ENCODE measurements at regions not wholly inside any gene's neighbourhood (a gene's known extent, or its start where the extent isn't known, plus 50 kb on each side); places are given as distances from the start of the nearest gene placed in this dataset.

DNA sequence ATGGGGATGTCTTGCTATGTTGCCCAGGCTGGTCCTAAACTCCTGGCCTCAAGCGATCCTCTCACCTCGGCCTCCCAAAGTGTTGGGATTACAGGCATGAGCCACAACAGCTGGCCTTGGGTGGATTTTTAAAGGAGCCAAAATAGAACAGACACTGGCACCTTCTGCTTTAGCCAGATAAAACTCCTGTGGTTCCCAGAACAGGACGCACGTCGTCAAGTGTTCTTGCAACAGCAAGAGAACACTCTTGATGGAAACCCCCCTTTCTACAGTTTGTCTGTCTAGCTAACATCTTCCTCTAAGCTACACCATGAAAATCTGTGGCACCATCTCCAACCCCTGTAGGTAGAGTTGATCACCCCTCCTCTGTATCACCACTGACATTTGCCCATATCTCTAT is 122.6 kb downstream of the NPIPB5 start:
- H3K4me3 Mint-ChIP-seq: no peak overlapping the region
- H3K27me3 Mint-ChIP-seq: peaks cover 6 to 18% (median 8%) of the 10 kb centered on the region in 5 donors
- peaks cover 0 to 8% (median 0%) of the 10 kb centered on the region in 3 experiments for H3K9me3 ChIP-seq (ENCODE audit: control insufficient read depth in 2 of 3, low read length in 3 of 3)
- no peak for ATAC-seq
- H3K36me3 ChIP-seq (ENCODE audit: control insufficient read depth in 2 of 3, insufficient read depth in 3 of 3, low read length in 3 of 3): no peaks in the 10 kb centered on the region
- no peaks in the 10 kb centered on the region for H3K4me1 Mint-ChIP-seq
- H3K9me3 Mint-ChIP-seq: no peaks in the 10 kb centered on the region
- H3K27ac ChIP-seq (ENCODE audit: low read depth, low read length): no peak overlapping the region
- H3K27me3 ChIP-seq (ENCODE audit: control insufficient read depth in 2 of 2, insufficient read depth in 2 of 2, low read length in 2 of 2): no peaks in the 10 kb centered on the region
- H3K27ac Mint-ChIP-seq: no peak overlapping the region
- H3K4me3 ChIP-seq (ENCODE audit: low read length): no peak overlapping the region
- DNase-seq: no peak
- no peaks in the 10 kb centered on the region for H3K4me1 ChIP-seq (ENCODE audit: control insufficient read depth in 2 of 2, insufficient read depth in 2 of 2, low read length in 2 of 2)
- H3K36me3 Mint-ChIP-seq: no peaks in the 10 kb centered on the region
- CTCF ChIA-PET: no interaction called here
- intact Hi-C loops (cut with micrococcal nuclease): no loop called here
- POLR2A ChIA-PET: no interaction called here

- no peak overlapping the region for H3K27ac Mint-ChIP-seq
Observed at GRCh38 chr16:22633799-22634198, 123.1 kb downstream of the NPIPB5 start.

GRCh38 chr16:22634954-22635353 is 124.3 kb downstream of the NPIPB5 start:
- no peaks in the 10 kb centered on the region for H3K36me3 Mint-ChIP-seq
- ChIA-PET POLR2A (no interaction called here), CTCF (interaction anchor here (0.5 kb wide), 1 partner anchor 600 kb away, joined by 3 read pairs; no protein-coding TSS in a partner anchor)

More at GRCh38 chr16:22633799-22634198, 123.1 kb downstream of the NPIPB5 start:
- Histone ChIP-seq H3K36me3 (ENCODE audit: control insufficient read depth in 2 of 3, insufficient read depth in 3 of 3, low read length in 3 of 3) (no peaks in the 10 kb centered on the region), H3K4me1 (ENCODE audit: control insufficient read depth in 2 of 2, insufficient read depth in 2 of 2, low read length in 2 of 2) (no peaks in the 10 kb centered on the region), H3K27ac (ENCODE audit: low read depth, low read length) (no peak overlapping the region), H3K9me3 (ENCODE audit: control insufficient read depth in 2 of 3, low read length in 3 of 3) (peaks cover 0 to 8% (median 0%) of the 10 kb centered on the region in 3 experiments), H3K4me3 (ENCODE audit: low read length) (no peak overlapping the region), H3K27me3 (ENCODE audit: control insufficient read depth in 2 of 2, insufficient read depth in 2 of 2, low read length in 2 of 2) (no peaks in the 10 kb centered on the region)
- intact Hi-C loops (cut with micrococcal nuclease): no loop called here
- POLR2A ChIA-PET: no interaction called here
- Mint-ChIP-seq H3K27me3 (peaks cover 6 to 18% (median 8%) of the 10 kb centered on the region in 5 donors), H3K36me3 (no peaks in the 10 kb centered on the region), H3K4me3 (no peak overlapping the region), H3K9me3 (no peaks in the 10 kb centered on the region), H3K4me1 (no peaks in the 10 kb centered on the region)
- CTCF ChIA-PET: no interaction called here
- DNase-seq (no peak), ATAC-seq (no peak)

GRCh38 chr16:22635357-22635761 is 124.7 kb downstream of the NPIPB5 start:
- CTCF ChIA-PET: no interaction called here
- POLR2A ChIA-PET: no interaction called here
- Mint-ChIP-seq H3K4me1 (no peaks in the 10 kb centered on the region), H3K27me3 (peaks cover 6 to 18% (median 8%) of the 10 kb centered on the region in 5 donors), H3K4me3 (no peak overlapping the region), H3K36me3 (no peaks in the 10 kb centered on the region), H3K27ac (no peak overlapping the region), H3K9me3 (no peaks in the 10 kb centered on the region)
- Histone ChIP-seq H3K27me3 (ENCODE audit: control insufficient read depth in 2 of 2, insufficient read depth in 2 of 2, low read length in 2 of 2) (no peaks in the 10 kb centered on the region), H3K27ac (ENCODE audit: low read depth, low read length) (no peak overlapping the region), H3K9me3 (ENCODE audit: control insufficient read depth in 2 of 3, low read length in 3 of 3) (peaks cover 0 to 8% (median 0%) of the 10 kb centered on the region in 3 experiments), H3K36me3 (ENCODE audit: control insufficient read depth in 2 of 3, insufficient read depth in 3 of 3, low read length in 3 of 3) (no peaks in the 10 kb centered on the region), H3K4me3 (ENCODE audit: low read length) (no peak overlapping the region), H3K4me1 (ENCODE audit: control insufficient read depth in 2 of 2, insufficient read depth in 2 of 2, low read length in 2 of 2) (no peaks in the 10 kb centered on the region)
- intact Hi-C loops (cut with micrococcal nuclease): no loop called here
- DNase-seq: no peak
- ATAC-seq: no peak

More at GRCh38 chr16:22634954-22635353, 124.3 kb downstream of the NPIPB5 start:
- no peak overlapping the region for H3K27ac ChIP-seq (ENCODE audit: low read depth, low read length)
- intact Hi-C loops (cut with micrococcal nuclease): no loop called here
- H3K4me3 ChIP-seq (ENCODE audit: low read length): no peak overlapping the region
- H3K4me1 Mint-ChIP-seq: no peaks in the 10 kb centered on the region
- H3K4me3 Mint-ChIP-seq: no peak overlapping the region
- no peak for ATAC-seq
- H3K9me3 ChIP-seq (ENCODE audit: control insufficient read depth in 2 of 3, low read length in 3 of 3): peaks cover 0 to 8% (median 0%) of the 10 kb centered on the region in 3 experiments
- H3K9me3 Mint-ChIP-seq: no peaks in the 10 kb centered on the region
- no peaks in the 10 kb centered on the region for H3K36me3 ChIP-seq (ENCODE audit: control insufficient read depth in 2 of 3, insufficient read depth in 3 of 3, low read length in 3 of 3)
- no peaks in the 10 kb centered on the region for H3K4me1 ChIP-seq (ENCODE audit: control insufficient read depth in 2 of 2, insufficient read depth in 2 of 2, low read length in 2 of 2)
- H3K27me3 ChIP-seq (ENCODE audit: control insufficient read depth in 2 of 2, insufficient read depth in 2 of 2, low read length in 2 of 2): no peaks in the 10 kb centered on the region
- no peak overlapping the region for H3K27ac Mint-ChIP-seq
- DNase-seq: no peak
- H3K27me3 Mint-ChIP-seq: peaks cover 6 to 18% (median 8%) of the 10 kb centered on the region in 5 donors

GRCh38 chr16:22635801-22636200 is 125.1 kb downstream of the NPIPB5 start:
- H3K4me3 Mint-ChIP-seq: no peak overlapping the region
- ChIA-PET CTCF (no interaction called here), POLR2A (no interaction called here)
- ATAC-seq: no peak
- no peaks in the 10 kb centered on the region for H3K4me1 Mint-ChIP-seq
- peaks cover 6 to 18% (median 8%) of the 10 kb centered on the region in 5 donors for H3K27me3 Mint-ChIP-seq
- intact Hi-C loops (cut with micrococcal nuclease): no loop called here
- H3K9me3 Mint-ChIP-seq: no peaks in the 10 kb centered on the region
- no peaks in the 10 kb centered on the region for H3K27me3 ChIP-seq (ENCODE audit: control insufficient read depth in 2 of 2, insufficient read depth in 2 of 2, low read length in 2 of 2)
- no peak overlapping the region for H3K27ac Mint-ChIP-seq
- H3K27ac ChIP-seq (ENCODE audit: low read depth, low read length): no peak overlapping the region
- DNase-seq: no peak
- H3K4me3 ChIP-seq (ENCODE audit: low read length): no peak overlapping the region
- no peaks in the 10 kb centered on the region for H3K36me3 ChIP-seq (ENCODE audit: control insufficient read depth in 2 of 3, insufficient read depth in 3 of 3, low read length in 3 of 3)
- H3K9me3 ChIP-seq (ENCODE audit: control insufficient read depth in 2 of 3, low read length in 3 of 3): peaks cover 0 to 8% (median 0%) of the 10 kb centered on the region in 3 experiments
- H3K36me3 Mint-ChIP-seq: no peaks in the 10 kb centered on the region
- no peaks in the 10 kb centered on the region for H3K4me1 ChIP-seq (ENCODE audit: control insufficient read depth in 2 of 2, insufficient read depth in 2 of 2, low read length in 2 of 2)

DNA sequence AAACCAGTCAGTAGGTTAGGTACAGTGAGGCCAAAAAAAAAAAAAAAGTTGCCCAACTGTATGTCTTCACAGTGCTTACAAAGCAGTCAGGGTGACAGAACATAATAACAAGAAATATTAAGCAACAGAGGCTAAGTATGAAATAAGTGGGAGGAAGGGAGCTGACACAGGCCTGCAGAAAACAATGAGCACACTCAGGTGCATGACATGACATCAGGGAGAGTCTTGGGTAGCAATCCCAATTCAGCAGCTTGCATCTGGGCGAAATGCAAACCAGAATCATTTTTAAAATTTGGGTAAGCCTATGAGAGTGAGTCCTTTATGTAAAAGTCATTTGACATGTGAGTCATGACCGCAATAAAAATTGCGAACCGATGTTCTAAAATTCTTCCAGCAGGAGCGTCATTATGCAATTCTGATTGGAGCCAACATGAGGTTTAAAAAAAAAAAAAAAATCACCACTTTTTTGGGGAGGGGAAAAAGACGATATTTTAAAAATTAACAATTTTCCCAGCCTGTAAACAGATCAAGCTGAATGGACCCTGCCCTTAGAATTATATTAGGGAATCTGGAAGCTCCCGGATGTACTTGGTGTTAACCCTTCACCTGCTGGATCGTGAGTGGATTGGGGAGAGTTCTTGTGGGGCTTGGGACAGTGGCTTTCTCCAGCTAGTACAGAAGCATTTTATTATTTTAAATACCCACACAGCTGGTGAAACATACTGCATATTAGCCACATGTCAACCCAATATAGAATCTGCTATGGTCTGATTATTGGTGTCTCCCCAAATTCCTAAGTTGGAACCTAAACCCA is 127.9 kb downstream of the NPIPB5 start:
- Mint-ChIP-seq H3K9me3 (no peaks in the 10 kb centered on the region), H3K36me3 (no peaks in the 10 kb centered on the region), H3K4me3 (no peak overlapping the region), H3K4me1 (no peaks in the 10 kb centered on the region), H3K27me3 (peaks cover 3 to 15% (median 7%) of the 10 kb centered on the region in 5 donors), H3K27ac (no peak overlapping the region)
- Histone ChIP-seq H3K9me3 (ENCODE audit: control insufficient read depth in 2 of 3, low read length in 3 of 3) (peaks cover 0 to 8% (median 0%) of the 10 kb centered on the region in 3 experiments), H3K27ac (ENCODE audit: low read depth, low read length) (no peak overlapping the region), H3K4me1 (ENCODE audit: control insufficient read depth in 2 of 2, insufficient read depth in 2 of 2, low read length in 2 of 2) (no peaks in the 10 kb centered on the region), H3K4me3 (ENCODE audit: low read length) (no peak overlapping the region), H3K36me3 (ENCODE audit: control insufficient read depth in 2 of 3, insufficient read depth in 3 of 3, low read length in 3 of 3) (no peaks in the 10 kb centered on the region), H3K27me3 (ENCODE audit: control insufficient read depth in 2 of 2, insufficient read depth in 2 of 2, low read length in 2 of 2) (peaks cover 0 to 4% of the 10 kb centered on the region in 2 donors)
- POLR2A ChIA-PET: no interaction called here
- ATAC-seq (no peak), DNase-seq (no peak)
- CTCF ChIA-PET: no interaction called here
- intact Hi-C loops (cut with micrococcal nuclease): no loop called here

DNA sequence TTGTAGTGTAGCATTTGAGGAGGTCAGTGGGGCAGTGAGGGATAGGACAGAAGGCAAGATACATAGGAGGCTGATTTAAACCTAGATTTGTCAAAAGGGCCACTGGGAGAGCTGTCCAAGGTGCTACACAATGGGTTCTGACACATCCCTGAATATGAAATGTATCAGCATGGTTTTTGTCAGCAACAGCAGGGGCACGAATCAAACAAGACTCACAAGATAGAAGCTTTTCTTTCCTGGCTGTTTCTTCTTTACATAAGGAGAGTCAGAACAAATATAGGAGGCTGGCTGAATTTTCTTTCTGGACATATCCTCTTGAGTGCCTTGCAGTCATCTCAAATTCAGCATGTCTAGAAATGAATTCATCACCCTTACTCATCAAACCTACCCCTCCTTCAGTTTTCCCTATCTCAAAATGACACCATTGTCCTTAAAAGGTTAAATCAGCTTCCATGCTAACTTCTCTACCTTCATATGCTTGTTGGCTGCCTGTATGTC is 130.5 kb downstream of the NPIPB5 start:
- Histone ChIP-seq H3K4me3 (ENCODE audit: low read length) (no peak overlapping the region), H3K27me3 (ENCODE audit: control insufficient read depth in 2 of 2, insufficient read depth in 2 of 2, low read length in 2 of 2) (peaks cover 0 to 4% of the 10 kb centered on the region in 2 donors), H3K27ac (ENCODE audit: low read depth, low read length) (no peak overlapping the region), H3K4me1 (ENCODE audit: control insufficient read depth in 2 of 2, insufficient read depth in 2 of 2, low read length in 2 of 2) (no peaks in the 10 kb centered on the region), H3K36me3 (ENCODE audit: control insufficient read depth in 2 of 3, insufficient read depth in 3 of 3, low read length in 3 of 3) (no peaks in the 10 kb centered on the region), H3K9me3 (ENCODE audit: control insufficient read depth in 2 of 3, low read length in 3 of 3) (peaks cover 0 to 8% (median 0%) of the 10 kb centered on the region in 3 experiments)
- DNase-seq (no peak), ATAC-seq (no peak)
- intact Hi-C loops (cut with micrococcal nuclease): no loop called here
- Mint-ChIP-seq H3K9me3 (no peaks in the 10 kb centered on the region), H3K27me3 (no peaks in the 10 kb centered on the region), H3K36me3 (no peaks in the 10 kb centered on the region), H3K4me3 (no peak overlapping the region), H3K27ac (no peak overlapping the region), H3K4me1 (no peaks in the 10 kb centered on the region)
- ChIA-PET POLR2A (interaction anchor here (0.6 kb wide), 1 partner anchor 1768 kb away, joined by 3 read pairs; no protein-coding TSS in a partner anchor), CTCF (no interaction called here)

Measured in naive thymus-derived CD4-positive, alpha-beta T cell (primary cell).